ENCODE measurements at regions not wholly inside any gene's neighbourhood (a gene's known extent, or its start where the extent isn't known, plus 50 kb on each side); places are given as distances from the start of the nearest gene placed in this dataset.

GRCh38 chr2:199144546-199144945 is 313.2 kb downstream of the SATB2 start:
- peaks cover 0 to 7% (median 0%) of the 10 kb centered on the region in 3 donors for H3K9me3 ChIP-seq
- intact Hi-C loops (cut with DNase I; ENCODE audit: low total_unique reads), result no loop called here
- no peak overlapping the region for H3K27ac ChIP-seq
- H3K27me3 ChIP-seq, result no peaks in the 10 kb centered on the region
- TF ChIP-seq CTCF (IDR thresholded peaks at IDR 0.05), result no peak
- no peak for DNase-seq
- no peaks in the 10 kb centered on the region for H3K4me1 ChIP-seq
- H3K4me3 ChIP-seq, result no peak overlapping the region
- H3K36me3 ChIP-seq, result no peaks in the 10 kb centered on the region

GRCh38 chr2:199144036-199144435 is 313.7 kb downstream of the SATB2 start:
- Histone ChIP-seq H3K27ac (no peak overlapping the region), H3K36me3 (no peaks in the 10 kb centered on the region), H3K9me3 (peaks cover 0 to 7% (median 0%) of the 10 kb centered on the region in 3 donors), H3K4me1 (no peaks in the 10 kb centered on the region), H3K4me3 (no peak overlapping the region), H3K27me3 (no peaks in the 10 kb centered on the region)
- intact Hi-C loops (cut with DNase I; ENCODE audit: low total_unique reads), result no loop called here
- no peak for TF ChIP-seq CTCF (IDR thresholded peaks at IDR 0.05)
- no peak for DNase-seq

GRCh38 chr2:199136681-199137080 is 321.1 kb downstream of the SATB2 start:
- Histone ChIP-seq H3K4me3 (no peak overlapping the region), H3K4me1 (no peaks in the 10 kb centered on the region), H3K9me3 (peaks cover 0 to 7% (median 0%) of the 10 kb centered on the region in 3 donors), H3K27me3 (no peaks in the 10 kb centered on the region), H3K36me3 (no peaks in the 10 kb centered on the region), H3K27ac (no peak overlapping the region)
- no peak for TF ChIP-seq CTCF (IDR thresholded peaks at IDR 0.05)
- no peak for DNase-seq
- intact Hi-C loops (cut with DNase I; ENCODE audit: low total_unique reads), result no loop called here

- Histone ChIP-seq H3K27ac (no peak overlapping the region), H3K9me3 (peaks cover 0 to 3% (median 0%) of the 10 kb centered on the region in 3 donors), H3K4me3 (no peak overlapping the region), H3K4me1 (no peaks in the 10 kb centered on the region), H3K27me3 (no peaks in the 10 kb centered on the region), H3K36me3 (no peaks in the 10 kb centered on the region)
- DNase-seq, result no peak
- no peak for TF ChIP-seq CTCF (IDR thresholded peaks at IDR 0.05)
- intact Hi-C loops (cut with DNase I; ENCODE audit: low total_unique reads), result no loop called here
Observed at GRCh38 chr2:199136242-199136641, 321.5 kb downstream of the SATB2 start.

- intact Hi-C loops (cut with DNase I; ENCODE audit: low total_unique reads), result no loop called here
- H3K36me3 ChIP-seq, result no peaks in the 10 kb centered on the region
- no peak overlapping the region for H3K4me3 ChIP-seq
- TF ChIP-seq CTCF (IDR thresholded peaks at IDR 0.05), result no peak
- H3K27ac ChIP-seq, result no peak overlapping the region
- no peaks in the 10 kb centered on the region for H3K9me3 ChIP-seq
- no peaks in the 10 kb centered on the region for H3K27me3 ChIP-seq
- no peak for DNase-seq
- no peaks in the 10 kb centered on the region for H3K4me1 ChIP-seq
Observed at GRCh38 chr2:199131876-199132275, 325.9 kb downstream of the SATB2 start.

GRCh38 chr2:199131136-199131655 is 326.5 kb downstream of the SATB2 start:
- H3K27ac ChIP-seq, result no peak overlapping the region
- H3K4me3 ChIP-seq, result no peak overlapping the region
- DNase-seq, result no peak
- no peaks in the 10 kb centered on the region for H3K4me1 ChIP-seq
- no peaks in the 10 kb centered on the region for H3K27me3 ChIP-seq
- intact Hi-C loops (cut with DNase I; ENCODE audit: low total_unique reads), result no loop called here
- H3K9me3 ChIP-seq, result no peaks in the 10 kb centered on the region
- TF ChIP-seq CTCF (IDR thresholded peaks at IDR 0.05), result no peak
- no peaks in the 10 kb centered on the region for H3K36me3 ChIP-seq
